ENCODE measurements at regions not wholly inside any gene's neighbourhood (a gene's known extent, or its start where the extent isn't known, plus 50 kb on each side); places are given as distances from the start of the nearest gene placed in this dataset.

- peaks cover 12% of the 10 kb centered on the region for H3K27me3 Mint-ChIP-seq (ENCODE audit: insufficient read depth, low read depth, poor library complexity)
- ATAC-seq (no peak), DNase-seq (ENCODE audit: low spot score) (no peak)
- no peak overlapping the region for H3K27ac Mint-ChIP-seq
- H3K4me3 Mint-ChIP-seq: no peak overlapping the region
- H3K36me3 Mint-ChIP-seq (ENCODE audit: low read depth): no peaks in the 10 kb centered on the region; the same call in 2 of the 3 replicates
- H3K9me3 Mint-ChIP-seq: no peaks in the 10 kb centered on the region; the same call in 2 of the 3 replicates
- no peaks in the 10 kb centered on the region for H3K9me2 ChIP-seq (ENCODE audit: insufficient read depth)
- TF ChIP-seq REST (IDR thresholded peaks at IDR 0.05; ENCODE audit: unreplicated experiment) (no peak), EZH2phosphoT487 (IDR thresholded peaks at IDR 0.05; ENCODE audit: unreplicated experiment) (no peak), ZNF331 (CRISPR knock-in tag; IDR thresholded peaks at IDR 0.05; ENCODE audit: low read depth) (no peak), POLR2AphosphoS5 (IDR thresholded peaks at IDR 0.05; ENCODE audit: low read depth) (no peak), EZH2 (IDR thresholded peaks at IDR 0.05; ENCODE audit: low read depth, unreplicated experiment) (no peak), ZNF462 (CRISPR knock-in tag; IDR thresholded peaks at IDR 0.05) (no peak), JUNB (IDR thresholded peaks at IDR 0.05; ENCODE audit: unreplicated experiment) (no peak), NANOG (IDR thresholded peaks at IDR 0.05; ENCODE audit: borderline replicate concordance) (no peak), CTCF (conservative IDR thresholded peaks at IDR 0.05; ENCODE audit: low read depth in 2 of 2) (no peak), CREB1 (CRISPR knock-in tag; IDR thresholded peaks at IDR 0.05; ENCODE audit: low read depth) (no peak), STAT1 (IDR thresholded peaks at IDR 0.05; ENCODE audit: unreplicated experiment) (no peak), ETS1 (IDR thresholded peaks at IDR 0.05) (no peak)
- no peak overlapping the region for H2AFZ ChIP-seq
- H4K20me1 ChIP-seq (replicated peaks; ENCODE audit: insufficient read depth): no peaks in the 10 kb centered on the region
- no peaks in the 10 kb centered on the region for H3K27me3 ChIP-seq (ENCODE audit: insufficient read depth)
- H3K27ac ChIP-seq (ENCODE audit: low read depth): no peak overlapping the region
- H3K79me2 ChIP-seq (replicated peaks; ENCODE audit: insufficient read depth): no peaks in the 10 kb centered on the region
- no peak overlapping the region for H3K4me2 ChIP-seq
- H3K4me3 ChIP-seq: no peak overlapping the region
- no peaks in the 10 kb centered on the region; the same call in 1 of the 3 replicates for H3K4me1 Mint-ChIP-seq
- no peaks in the 10 kb centered on the region for H3F3A ChIP-seq (replicated peaks; ENCODE audit: low read depth)
- no peaks in the 10 kb centered on the region for H3K4me1 ChIP-seq (ENCODE audit: insufficient read depth)
- H3K36me3 ChIP-seq (ENCODE audit: insufficient read depth): no peaks in the 10 kb centered on the region; the same call in 1 of the 2 replicates
These were observed 207.0 kb downstream of the BRD1 start for GRCh38 chr22:49620666-49621065.

Data from GM23338 (cell line).